HepG2 (cell line): ENCODE measurements at regions not wholly inside any gene's neighbourhood (a gene's known extent, or its start where the extent isn't known, plus 50 kb on each side); places are given as distances from the start of the nearest gene placed in this dataset.

Source experiments
- ATAC-seq: fragments of 200-7000 bp; cut with Tn5 transposase; 3 replicates; pipeline ENCODE4 v1.9.1; 2020; ENCODE audit warnings: mild to moderate bottlenecking, moderate library complexity
- BruUV-seq: library from RNA; stranded (reverse); fragments of 400-500 nt; replicated peaks from 2 replicates; lab custom pipeline; 2021; lab: Mats Ljungman, UMichigan
- CTCF ChIA-PET: fragments of 300-600 bp; formaldehyde crosslinking; extraction: SDS; loops from one replicate; lab custom pipeline; 2021; ENCODE audit warnings: low total read pairs, inconsistent platforms, low intra/inter-chr PET ratio; lab: Yijun Ruan, JAX
- POLR2A ChIA-PET: fragments of 350-600 bp; sonication (Branson Sonifier 250); formaldehyde crosslinking; loops from one replicate; lab custom pipeline; 2020; ENCODE audit warnings: antibody characterized with exemption, inconsistent platforms; lab: Yijun Ruan, JAX
- DNase-seq: peaks from one replicate; pipeline ENCODE4 v3.0.0-alpha.2; 2015; ENCODE audit warnings: low spot score
- FAIRE-seq: peaks from 3 replicates; lab custom pipeline; 2011; peaks lifted over from hg19 to GRCh38; lab: Jason Lieb, UNC
- H2AFZ ChIP-seq: one replicate; pipeline ENCODE4 v1.6.1; 2011; ENCODE audit warnings: low read length, inconsistent platforms
- H3K27ac ChIP-seq: fragments of 300-600 bp; 3 replicates; pipeline ENCODE4 v1.8.0; 2011; ENCODE audit warnings: mixed run types, mild to moderate bottlenecking, mixed read lengths, low read length, inconsistent platforms; ENCODE audit not compliant: insufficient read depth; ENCODE audit errors: extremely low read length
- H3K27me3 ChIP-seq, 2 experiments: fragments of 200-600 bp in 1 of 2; 2 replicates in 1 of 2; 3 replicates in 1 of 2; pipeline versions ENCODE4 v1.6.0 to v1.8.0; 2011; ENCODE audit warnings: low read length in 2 of 2, mild to moderate bottlenecking in 2 of 2, moderate library complexity in 2 of 2, inconsistent platforms in 1 of 2; ENCODE audit not compliant: insufficient read depth in 2 of 2, control insufficient read depth in 1 of 2
- H3K36me3 ChIP-seq, 2 experiments: fragments of 200-600 bp in 1 of 2; replicated peaks in 1 of 2; 2 replicates in 1 of 2; 3 replicates in 1 of 2; pipeline versions ENCODE4 v1.5.1 to v1.8.0; 2011; ENCODE audit warnings: low read length in 2 of 2, inconsistent platforms in 1 of 2; ENCODE audit not compliant: insufficient read depth in 2 of 2, control insufficient read depth in 1 of 2
- H3K4me1 ChIP-seq: 2 replicates; pipeline ENCODE4 v1.5.1; 2012; ENCODE audit warnings: low read length, inconsistent platforms; ENCODE audit not compliant: insufficient read depth
- H3K4me2 ChIP-seq: 2 replicates; pipeline ENCODE4 v1.6.0; 2011; ENCODE audit warnings: low read depth, low read length, inconsistent platforms
- H3K4me3 ChIP-seq, 3 experiments: fragments of 200-600 bp in 1 of 3; sonication (generic), shearing (Covaris generic) in 1 of 3; replicated peaks in 1 of 3; 2 replicates each; pipeline ENCODE4 v1.5.1; 2011 to 2016; ENCODE audit warnings: low read length in 3 of 3, inconsistent platforms in 2 of 3, low read depth in 2 of 3, mild to moderate bottlenecking in 2 of 3, control low read depth in 1 of 3, mixed read lengths in 1 of 3; ENCODE audit not compliant: insufficient read depth in 1 of 3
- H3K79me2 ChIP-seq: one replicate; pipeline ENCODE4 v1.6.1; 2011; ENCODE audit warnings: low read length, inconsistent platforms; ENCODE audit not compliant: insufficient read depth
- H3K9ac ChIP-seq: 2 replicates; pipeline ENCODE4 v1.6.0; 2011; ENCODE audit warnings: mild to moderate bottlenecking, low read depth, low read length, inconsistent platforms; ENCODE audit not compliant: insufficient read depth
- H3K9me3 ChIP-seq: 2 replicates; pipeline ENCODE4 v1.5.1; 2012; ENCODE audit warnings: mild to moderate bottlenecking, low read length
- H4K20me1 ChIP-seq: 2 replicates; pipeline ENCODE4 v1.6.0; 2011; ENCODE audit warnings: inconsistent platforms, mild to moderate bottlenecking, low read length, moderate library complexity; ENCODE audit not compliant: insufficient read depth
- BHLHE40 ChIP-seq: IDR thresholded peaks from 2 replicates; pipeline ENCODE4 v1.6.1; 2011; ENCODE audit warnings: low read length, improper control_type of control experiment
- CREB3 ChIP-seq: sonication (generic); formaldehyde crosslinking; IDR thresholded peaks from 2 replicates; pipeline ENCODE4 v1.5.0; 2020; ENCODE audit warnings: missing genetic modification reagents
- DPF2 ChIP-seq: sonication (generic); formaldehyde crosslinking; IDR thresholded peaks from 2 replicates; pipeline ENCODE4 v1.4.0; 2020; ENCODE audit warnings: mild to moderate bottlenecking, low read depth, missing genetic modification reagents, borderline replicate concordance
- ESRRA ChIP-seq: sonication (generic); formaldehyde crosslinking; IDR thresholded peaks from 2 replicates; pipeline ENCODE4 v1.5.1; 2020; ENCODE audit warnings: mild to moderate bottlenecking, low read depth, missing genetic modification reagents
- FOXM1 ChIP-seq: sonication (generic); formaldehyde crosslinking; IDR thresholded peaks from 2 replicates; pipeline ENCODE4 v1.5.0; 2020; ENCODE audit warnings: missing genetic modification reagents
- HDAC6 ChIP-seq: fragments of 200-600 bp; sonication (generic); IDR thresholded peaks from 2 replicates; pipeline ENCODE4 v1.7.0; 2017; ENCODE audit warnings: mild to moderate bottlenecking, antibody characterized with exemption, low read length, low read depth
- IRF9 ChIP-seq: sonication (generic); formaldehyde crosslinking; IDR thresholded peaks from 2 replicates; pipeline ENCODE4 v1.8.0; 2022; ENCODE audit warnings: missing genetic modification reagents, mild to moderate bottlenecking, borderline replicate concordance
- KMT2A ChIP-seq: sonication (generic); formaldehyde crosslinking; IDR thresholded peaks from 2 replicates; pipeline ENCODE4 v1.4.0; 2020; ENCODE audit warnings: missing genetic modification reagents
- MAF1 ChIP-seq: sonication (generic); formaldehyde crosslinking; IDR thresholded peaks from 2 replicates; pipeline ENCODE4 v1.5.0; 2020; ENCODE audit warnings: missing genetic modification reagents, borderline replicate concordance
- NBN ChIP-seq: fragments of 450-650 bp; conservative IDR thresholded peaks from 2 replicates; pipeline ENCODE4 v1.6.1; 2017
- NR1H2 ChIP-seq: sonication (generic); formaldehyde crosslinking; IDR thresholded peaks from 2 replicates; pipeline ENCODE4 v1.8.1; 2022; ENCODE audit warnings: low read depth, missing genetic modification reagents, borderline replicate concordance
- SIN3B ChIP-seq: fragments of 150-350 bp; IDR thresholded peaks from 2 replicates; pipeline ENCODE4 v1.6.1; 2014; ENCODE audit warnings: low read length
- TFDP1 ChIP-seq: IDR thresholded peaks from 2 replicates; pipeline ENCODE4 v1.6.1; 2016; ENCODE audit warnings: missing compliant biosample characterization, missing genetic modification reagents, borderline replicate concordance
- ZC3H4 ChIP-seq: sonication (generic); formaldehyde crosslinking; IDR thresholded peaks from 2 replicates; pipeline ENCODE4 v1.4.0; 2020; ENCODE audit warnings: missing genetic modification reagents, borderline replicate concordance
- ZNF136 ChIP-seq: sonication (generic); formaldehyde crosslinking; IDR thresholded peaks from 2 replicates; pipeline ENCODE4 v1.8.1; 2022; ENCODE audit warnings: low read depth, mild to moderate bottlenecking, moderate library complexity, missing genetic modification reagents
- ZNF562 ChIP-seq: sonication (generic); formaldehyde crosslinking; IDR thresholded peaks from 2 replicates; pipeline ENCODE4 v1.8.0; 2022; ENCODE audit warnings: missing genetic modification reagents, borderline replicate concordance
- ZNF792 ChIP-seq: IDR thresholded peaks from 2 replicates; pipeline ENCODE4 v1.6.1; 2016
- WGBS: methylation state at CpG from one replicate; pipeline ENCODE4 v1.1.6; 2017; ENCODE audit warnings: low lambda C conversion rate; 5-methylcytosine and 5-hydroxymethylcytosine counted together
- in situ Hi-C: cut with HindIII; loops from 2 replicates; pipeline ENCODE4 v1.10.0; 2017; ENCODE audit warnings: low pct_unique_long_range_greater_than_20kb; ENCODE audit not compliant: extremely low pct_ligation_motif_present
- intact Hi-C: fragments of 100-400 bp; cut with micrococcal nuclease; formaldehyde crosslinking; loops from one replicate; pipeline ENCODE4 v1.10.0; 2022; ENCODE audit not compliant: unreplicated experiment

- no peak overlapping the region for H3K4me2 ChIP-seq
- no peak overlapping the region for H2AFZ ChIP-seq
- WGBS, result 14% methylated on average over 3 of the region's 3 CpGs
- no peaks in the 10 kb centered on the region for H3K36me3 ChIP-seq
- FAIRE-seq (no peak), ATAC-seq (no peak), DNase-seq (no peak)
- no peak overlapping the region for H3K9ac ChIP-seq
- H3K79me2 ChIP-seq, result no peaks in the 10 kb centered on the region
- in situ Hi-C loops, result no loop called here
- H3K27me3 ChIP-seq, result no peaks in the 10 kb centered on the region
- H3K4me1 ChIP-seq, result no peaks in the 10 kb centered on the region
- H4K20me1 ChIP-seq, result no peaks in the 10 kb centered on the region
- ChIA-PET POLR2A (no interaction called here), CTCF (no interaction called here)
- BruUV-seq, result no TSS peak
- no peaks in the 10 kb centered on the region for H3K9me3 ChIP-seq
- no peak overlapping the region for H3K27ac ChIP-seq
- intact Hi-C loops, result no loop called here
- no peak overlapping the region for H3K4me3 ChIP-seq
- TF ChIP-seq DPF2 (CRISPR knock-in tag), result no peak
- TF ChIP-seq FOXM1 (CRISPR knock-in tag), result no peak
- no peak for TF ChIP-seq ESRRA
Observed at GRCh38 chr18:27527856-27528255, 342.7 kb upstream of the CHST9 start.

GRCh38 chr18:27520401-27520800 lies 335.3 kb upstream of the CHST9 start:
- Histone ChIP-seq H4K20me1 (no peaks in the 10 kb centered on the region), H2AFZ (no peak overlapping the region), H3K4me1 (no peaks in the 10 kb centered on the region), H3K9me3 (no peaks in the 10 kb centered on the region), H3K4me2 (no peak overlapping the region), H3K36me3 (no peaks in the 10 kb centered on the region), H3K27me3 (no peaks in the 10 kb centered on the region), H3K79me2 (no peaks in the 10 kb centered on the region), H3K27ac (no peak overlapping the region), H3K9ac (no peak overlapping the region), H3K4me3 (no peak overlapping the region)
- ATAC-seq (no peak), FAIRE-seq (no peak), DNase-seq (no peak)
- POLR2A ChIA-PET, result no interaction called here
- BruUV-seq, result no TSS peak
- WGBS, result 2% methylated on average over 2 of the region's 2 CpGs
- CTCF ChIA-PET, result no interaction called here
- intact Hi-C loops, result no loop called here
- in situ Hi-C loops, result no loop called here
- TF ChIP-seq ZNF792 (CRISPR knock-in tag) (no peak), CREB3 (CRISPR knock-in tag) (no peak), HDAC6 (no peak), KMT2A (CRISPR knock-in tag) (no peak), IRF9 (CRISPR knock-in tag) (no peak), NBN (no peak), BHLHE40 (no peak), TFDP1 (no peak), NR1H2 (CRISPR knock-in tag) (no peak), MAF1 (CRISPR knock-in tag) (no peak), ZNF562 (CRISPR knock-in tag) (no peak), SIN3B (no peak), ZC3H4 (CRISPR knock-in tag) (no peak), ZNF136 (CRISPR knock-in tag) (no peak)
